Stomach (tissue), 4 donors: ENCODE measurements at regions not wholly inside any gene's neighbourhood (a gene's known extent, or its start where the extent isn't known, plus 50 kb on each side); places are given as distances from the start of the nearest gene placed in this dataset.

Experiments
- EP300 ChIP-seq: sonication (generic); formaldehyde crosslinking; IDR thresholded peaks from one replicate; pipeline ENCODE4 v1.6.1; 2017; ENCODE audit warnings: antibody characterized with exemption
- POLR2AphosphoS5 ChIP-seq, 3 donors: sonication (generic); formaldehyde crosslinking; IDR thresholded peaks; one replicate each; pipeline ENCODE4 v1.6.1; 2016; ENCODE audit warnings: antibody characterized with exemption in 3 of 3
- TF ChIP-seq, protein P1 (sequence below), 7 experiments: fragments of 450-650 bp in 4 of 7; fragments of 200-600 bp in 3 of 7; sonication (generic) in 3 of 7; IDR thresholded peaks; one replicate each; pipeline ENCODE4 v1.5.1; 2016 to 2019; ENCODE audit warnings: antibody characterized with exemption in 7 of 7, control low read depth in 2 of 7, mild to moderate bottlenecking in 1 of 7

DNA sequence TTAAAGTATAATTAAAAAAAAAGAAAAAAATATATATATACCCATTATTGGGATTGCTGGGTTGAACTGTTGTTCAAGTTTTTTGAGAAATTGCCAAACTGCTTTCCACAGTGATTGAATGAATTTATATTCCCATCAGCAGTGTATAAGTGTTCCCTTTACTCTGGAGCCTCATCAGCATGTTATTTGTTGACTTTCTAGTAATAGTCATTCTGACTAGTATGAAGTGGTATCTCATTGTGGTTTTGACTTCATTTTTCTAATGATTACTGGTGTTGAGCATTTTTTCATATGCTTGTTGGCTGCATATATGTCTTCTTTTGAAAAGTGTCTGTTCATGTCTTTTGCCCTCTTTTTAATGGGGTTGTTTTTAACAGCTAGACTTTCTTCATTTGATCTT lies 1260.8 kb upstream of the GJE1 start:
- TF ChIP-seq EP300 (no peak), POLR2AphosphoS5 (IDR thresholded peaks at IDR 0.05) (no peak)
- TF ChIP-seq, protein P1, sequence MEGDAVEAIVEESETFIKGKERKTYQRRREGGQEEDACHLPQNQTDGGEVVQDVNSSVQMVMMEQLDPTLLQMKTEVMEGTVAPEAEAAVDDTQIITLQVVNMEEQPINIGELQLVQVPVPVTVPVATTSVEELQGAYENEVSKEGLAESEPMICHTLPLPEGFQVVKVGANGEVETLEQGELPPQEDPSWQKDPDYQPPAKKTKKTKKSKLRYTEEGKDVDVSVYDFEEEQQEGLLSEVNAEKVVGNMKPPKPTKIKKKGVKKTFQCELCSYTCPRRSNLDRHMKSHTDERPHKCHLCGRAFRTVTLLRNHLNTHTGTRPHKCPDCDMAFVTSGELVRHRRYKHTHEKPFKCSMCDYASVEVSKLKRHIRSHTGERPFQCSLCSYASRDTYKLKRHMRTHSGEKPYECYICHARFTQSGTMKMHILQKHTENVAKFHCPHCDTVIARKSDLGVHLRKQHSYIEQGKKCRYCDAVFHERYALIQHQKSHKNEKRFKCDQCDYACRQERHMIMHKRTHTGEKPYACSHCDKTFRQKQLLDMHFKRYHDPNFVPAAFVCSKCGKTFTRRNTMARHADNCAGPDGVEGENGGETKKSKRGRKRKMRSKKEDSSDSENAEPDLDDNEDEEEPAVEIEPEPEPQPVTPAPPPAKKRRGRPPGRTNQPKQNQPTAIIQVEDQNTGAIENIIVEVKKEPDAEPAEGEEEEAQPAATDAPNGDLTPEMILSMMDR (IDR thresholded peaks at IDR 0.05) = no peak
